ENCODE measurements at regions not wholly inside any gene's neighbourhood (a gene's known extent, or its start where the extent isn't known, plus 50 kb on each side); places are given as distances from the start of the nearest gene placed in this dataset.
A peak's percentile ranks its signal among the peaks of the same experiment; 100 is the strongest.
"Not testable (repeated sequence)": the region's sequence is repeated elsewhere in the genome, so short reads cannot be mapped to it uniquely, and the experiment has no call there.

- ATAC-seq (replicated peaks in 6 of 8): peak in 1 of 8 experiments; percentile 78
- WGBS, 10 experiments: 0 to 100% (median 83%) methylated on average over 1 to 2 of the region's 2 CpGs; no CpG with 5 or more reads in 1 of the 10 experiments
- in situ Hi-C loops (cut with MboI; ENCODE audit: low pct_unique_long_range_greater_than_20kb in 2 of 9, low sequenced_read_pairs in 9 of 9, unreplicated experiment in 9 of 9): no loop called here
Measured at GRCh38 chr1:191714845-191715244, 443.4 kb upstream of the RGS18 start.

GRCh38 chr1:191729742-191730141 lies 428.5 kb upstream of the RGS18 start:
- H3K4me1 ChIP-seq (replicated peaks in 1 of 2): no peaks in the 10 kb centered on the region
- H3K4me3 ChIP-seq: no peak overlapping the region
- 0 to 93% (median 67%) methylated on average over 1 to 3 of the region's 3 CpGs; no CpG with 5 or more reads in 3 of the 10 experiments for WGBS, 10 experiments
- H3K27ac ChIP-seq: no peak overlapping the region
- in situ Hi-C loops (cut with MboI; ENCODE audit: low pct_unique_long_range_greater_than_20kb in 2 of 9, low sequenced_read_pairs in 9 of 9, unreplicated experiment in 9 of 9): no loop called here
- ATAC-seq (replicated peaks in 6 of 8): peak in 2 of 8 experiments; percentile 20 to 52

More at GRCh38 chr1:191714845-191715244, 443.4 kb upstream of the RGS18 start:
- no peak overlapping the region for H3K27ac ChIP-seq
- no peak overlapping the region for H3K4me3 ChIP-seq
- no peaks in the 10 kb centered on the region for H3K4me1 ChIP-seq (replicated peaks in 1 of 2)

- H3K27ac ChIP-seq; H3K4me1 ChIP-seq (replicated peaks in 1 of 2); H3K4me3 ChIP-seq; in situ Hi-C loops (cut with MboI; ENCODE audit: low pct_unique_long_range_greater_than_20kb in 2 of 9, low sequenced_read_pairs in 9 of 9, unreplicated experiment in 9 of 9); ATAC-seq (replicated peaks in 6 of 8): not testable (repeated sequence)
- WGBS, 10 experiments: 73 to 100% (median 85%) methylated on average over 1 to 23 of the region's 49 CpGs; no CpG with 5 or more reads in 2 of the 10 experiments
Measured at GRCh38 chr1:191731608-191732302, 426.5 kb upstream of the RGS18 start.

GRCh38 chr1:191734321-191734720 lies 423.9 kb upstream of the RGS18 start:
- in situ Hi-C loops (cut with MboI; ENCODE audit: low pct_unique_long_range_greater_than_20kb in 2 of 9, low sequenced_read_pairs in 9 of 9, unreplicated experiment in 9 of 9): no loop called here
- no peak overlapping the region for H3K4me3 ChIP-seq
- H3K4me1 ChIP-seq (replicated peaks in 1 of 2): no peaks in the 10 kb centered on the region
- no peak for ATAC-seq (replicated peaks in 6 of 8)
- no peak overlapping the region for H3K27ac ChIP-seq

- 0 to 88% (median 50%) methylated on average over 1 to 2 of the region's 2 CpGs; no CpG with 5 or more reads in 2 of the 10 experiments for WGBS, 10 experiments
- in situ Hi-C loops (cut with MboI; ENCODE audit: low pct_unique_long_range_greater_than_20kb in 2 of 9, low sequenced_read_pairs in 9 of 9, unreplicated experiment in 9 of 9): no loop called here
- Histone ChIP-seq H3K4me1 (replicated peaks in 1 of 2) (no peaks in the 10 kb centered on the region), H3K4me3 (no peak overlapping the region), H3K27ac (no peak overlapping the region)
- no peak for ATAC-seq (replicated peaks in 6 of 8)
Measured at GRCh38 chr1:191739544-191739943, 418.7 kb upstream of the RGS18 start.

- Histone ChIP-seq H3K4me1 (replicated peaks in 1 of 2) (no peaks in the 10 kb centered on the region), H3K27ac (no peak overlapping the region), H3K4me3 (no peak overlapping the region)
- 17 to 93% (median 83%) methylated on average over 1 to 4 of the region's 4 CpGs; no CpG with 5 or more reads in 3 of the 10 experiments for WGBS, 10 experiments
- in situ Hi-C loops (cut with MboI; ENCODE audit: low pct_unique_long_range_greater_than_20kb in 2 of 9, low sequenced_read_pairs in 9 of 9, unreplicated experiment in 9 of 9): no loop called here
- ATAC-seq (replicated peaks in 6 of 8): no peak
Measured at GRCh38 chr1:191752342-191752741, 405.9 kb upstream of the RGS18 start.

- Histone ChIP-seq H3K4me1 (replicated peaks in 1 of 2) (no peaks in the 10 kb centered on the region), H3K27ac (no peak overlapping the region), H3K4me3 (no peak overlapping the region)
- in situ Hi-C loops (cut with MboI; ENCODE audit: low pct_unique_long_range_greater_than_20kb in 2 of 9, low sequenced_read_pairs in 9 of 9, unreplicated experiment in 9 of 9): no loop called here
- peak in 1 of 8 experiments; percentile 53 for ATAC-seq (replicated peaks in 6 of 8)
- WGBS, 10 experiments: 19 to 76% (median 61%) methylated on average over 2 of the region's 2 CpGs
Measured at GRCh38 chr1:191760016-191760415, 398.2 kb upstream of the RGS18 start.

GRCh38 chr1:191788551-191788950 lies 369.7 kb upstream of the RGS18 start:
- ATAC-seq (replicated peaks in 6 of 8): no peak
- no peak overlapping the region for H3K27ac ChIP-seq
- in situ Hi-C loops (cut with MboI; ENCODE audit: low pct_unique_long_range_greater_than_20kb in 2 of 9, low sequenced_read_pairs in 9 of 9, unreplicated experiment in 9 of 9): no loop called here
- WGBS, 10 experiments: 0 to 45% (median 17%) methylated on average over 1 of the region's 1 CpG; no CpG with 5 or more reads in 2 of the 10 experiments
- no peak overlapping the region for H3K4me3 ChIP-seq
- no peaks in the 10 kb centered on the region for H3K4me1 ChIP-seq (replicated peaks in 1 of 2)

- in situ Hi-C loops (cut with MboI; ENCODE audit: low pct_unique_long_range_greater_than_20kb in 2 of 9, low sequenced_read_pairs in 9 of 9, unreplicated experiment in 9 of 9): no loop called here
- Histone ChIP-seq H3K4me3 (no peak overlapping the region), H3K4me1 (replicated peaks in 1 of 2) (no peaks in the 10 kb centered on the region), H3K27ac (no peak overlapping the region)
- ATAC-seq (replicated peaks in 6 of 8): peak in 2 of 8 experiments; percentile 51 to 52
- 0 to 100% (median 78%) methylated on average over 1 of the region's 1 CpG for WGBS, 10 experiments
Measured at GRCh38 chr1:191798178-191798577, 360.1 kb upstream of the RGS18 start.

- Histone ChIP-seq H3K27ac (no peak overlapping the region), H3K4me3 (no peak overlapping the region), H3K4me1 (replicated peaks in 1 of 2) (no peaks in the 10 kb centered on the region)
- 0 to 100% (median 86%) methylated on average over 1 to 3 of the region's 3 CpGs for WGBS, 10 experiments
- ATAC-seq (replicated peaks in 6 of 8): no peak
- in situ Hi-C loops (cut with MboI; ENCODE audit: low pct_unique_long_range_greater_than_20kb in 2 of 9, low sequenced_read_pairs in 9 of 9, unreplicated experiment in 9 of 9): no loop called here
Measured at GRCh38 chr1:191804311-191804710, 354.0 kb upstream of the RGS18 start.

- H3K27ac ChIP-seq; ATAC-seq (replicated peaks in 6 of 8); H3K4me3 ChIP-seq; in situ Hi-C loops (cut with MboI; ENCODE audit: low pct_unique_long_range_greater_than_20kb in 2 of 9, low sequenced_read_pairs in 9 of 9, unreplicated experiment in 9 of 9); H3K4me1 ChIP-seq (replicated peaks in 1 of 2): not testable (repeated sequence)
- WGBS, 10 experiments: 35 to 96% (median 81%) methylated on average over 2 to 5 of the region's 5 CpGs
Measured at GRCh38 chr1:191813593-191813992, 344.7 kb upstream of the RGS18 start.

- Histone ChIP-seq H3K27ac (no peak overlapping the region), H3K4me1 (replicated peaks in 1 of 2) (no peaks in the 10 kb centered on the region), H3K4me3 (no peak overlapping the region)
- in situ Hi-C loops (cut with MboI; ENCODE audit: low pct_unique_long_range_greater_than_20kb in 2 of 9, low sequenced_read_pairs in 9 of 9, unreplicated experiment in 9 of 9): no loop called here
- no peak for ATAC-seq (replicated peaks in 6 of 8)
- WGBS, 10 experiments: 40 to 100% (median 80%) methylated on average over 1 of the region's 1 CpG; no CpG with 5 or more reads in 5 of the 10 experiments
Measured at GRCh38 chr1:191818198-191818597, 340.1 kb upstream of the RGS18 start.

- H3K27ac ChIP-seq: no peak overlapping the region
- H3K4me3 ChIP-seq: no peak overlapping the region
- in situ Hi-C loops (cut with MboI; ENCODE audit: low pct_unique_long_range_greater_than_20kb in 2 of 9, low sequenced_read_pairs in 9 of 9, unreplicated experiment in 9 of 9): no loop called here
- 15 to 98% (median 72%) methylated on average over 3 to 4 of the region's 4 CpGs for WGBS, 10 experiments
- peak in 1 of 8 experiments; percentile 31 for ATAC-seq (replicated peaks in 6 of 8)
- no peaks in the 10 kb centered on the region for H3K4me1 ChIP-seq (replicated peaks in 1 of 2)
Measured at GRCh38 chr1:191831572-191831971, 326.7 kb upstream of the RGS18 start.

- 7 to 100% (median 71%) methylated on average over 1 to 2 of the region's 2 CpGs; no CpG with 5 or more reads in 1 of the 10 experiments for WGBS, 10 experiments
- in situ Hi-C loops (cut with MboI; ENCODE audit: low pct_unique_long_range_greater_than_20kb in 2 of 9, low sequenced_read_pairs in 9 of 9, unreplicated experiment in 9 of 9): no loop called here
- ATAC-seq (replicated peaks in 6 of 8): peak in 1 of 8 experiments; percentile 31
- H3K4me3 ChIP-seq: no peak overlapping the region
- peaks cover 0 to 2% of the 10 kb centered on the region in 2 donors for H3K4me1 ChIP-seq (replicated peaks in 1 of 2)
- H3K27ac ChIP-seq: no peak overlapping the region
Measured at GRCh38 chr1:191839891-191840290, 318.4 kb upstream of the RGS18 start.
